ENCODE measurements at regions not wholly inside any gene's neighbourhood (a gene's known extent, or its start where the extent isn't known, plus 50 kb on each side); places are given as distances from the start of the nearest gene placed in this dataset.

- TF ChIP-seq, protein P1, sequence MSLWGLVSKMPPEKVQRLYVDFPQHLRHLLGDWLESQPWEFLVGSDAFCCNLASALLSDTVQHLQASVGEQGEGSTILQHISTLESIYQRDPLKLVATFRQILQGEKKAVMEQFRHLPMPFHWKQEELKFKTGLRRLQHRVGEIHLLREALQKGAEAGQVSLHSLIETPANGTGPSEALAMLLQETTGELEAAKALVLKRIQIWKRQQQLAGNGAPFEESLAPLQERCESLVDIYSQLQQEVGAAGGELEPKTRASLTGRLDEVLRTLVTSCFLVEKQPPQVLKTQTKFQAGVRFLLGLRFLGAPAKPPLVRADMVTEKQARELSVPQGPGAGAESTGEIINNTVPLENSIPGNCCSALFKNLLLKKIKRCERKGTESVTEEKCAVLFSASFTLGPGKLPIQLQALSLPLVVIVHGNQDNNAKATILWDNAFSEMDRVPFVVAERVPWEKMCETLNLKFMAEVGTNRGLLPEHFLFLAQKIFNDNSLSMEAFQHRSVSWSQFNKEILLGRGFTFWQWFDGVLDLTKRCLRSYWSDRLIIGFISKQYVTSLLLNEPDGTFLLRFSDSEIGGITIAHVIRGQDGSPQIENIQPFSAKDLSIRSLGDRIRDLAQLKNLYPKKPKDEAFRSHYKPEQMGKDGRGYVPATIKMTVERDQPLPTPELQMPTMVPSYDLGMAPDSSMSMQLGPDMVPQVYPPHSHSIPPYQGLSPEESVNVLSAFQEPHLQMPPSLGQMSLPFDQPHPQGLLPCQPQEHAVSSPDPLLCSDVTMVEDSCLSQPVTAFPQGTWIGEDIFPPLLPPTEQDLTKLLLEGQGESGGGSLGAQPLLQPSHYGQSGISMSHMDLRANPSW (CRISPR knock-in tag; conservative IDR thresholded peaks at IDR 0.05; ENCODE audit: low read depth), result no peak
Measured at GRCh38 chr5:167460449-167461020, 830.9 kb upstream of the WWC1 start (continued).

GRCh38 chr5:167463939-167464338 lies 827.5 kb upstream of the WWC1 start:
- ATAC-seq, result no peak

More at GRCh38 chr5:167463939-167464338, 827.5 kb upstream of the WWC1 start:
- Mint-ChIP-seq H3K4me3 (no peak overlapping the region), H3K27ac (no peak overlapping the region), H3K27me3 (ENCODE audit: low read depth) (no peaks in the 10 kb centered on the region), H3K36me3 (no peaks in the 10 kb centered on the region), H3K4me1 (no peaks in the 10 kb centered on the region), H3K9me3 (peaks cover 11% of the 10 kb centered on the region)
- TF ChIP-seq CREB1 (CRISPR knock-in tag; IDR thresholded peaks at IDR 0.05) (no peak), CDX4 (CRISPR knock-in tag; IDR thresholded peaks at IDR 0.05; ENCODE audit: borderline replicate concordance) (no peak), NR3C1 (CRISPR knock-in tag; conservative IDR thresholded peaks at IDR 0.05; ENCODE audit: low read depth) (no peak), SMAD3 (CRISPR knock-in tag; IDR thresholded peaks at IDR 0.05; ENCODE audit: borderline replicate concordance) (no peak), ZNF671 (CRISPR knock-in tag; IDR thresholded peaks at IDR 0.05) (no peak), CREM (CRISPR knock-in tag; IDR thresholded peaks at IDR 0.05) (no peak), ATF1 (CRISPR knock-in tag; IDR thresholded peaks at IDR 0.05) (no peak), JUN (CRISPR knock-in tag; IDR thresholded peaks at IDR 0.05) (no peak), MAX (CRISPR knock-in tag; IDR thresholded peaks at IDR 0.05) (no peak), ARID4B (CRISPR knock-in tag; IDR thresholded peaks at IDR 0.05; ENCODE audit: borderline replicate concordance) (no peak)
- TF ChIP-seq, protein P2, sequence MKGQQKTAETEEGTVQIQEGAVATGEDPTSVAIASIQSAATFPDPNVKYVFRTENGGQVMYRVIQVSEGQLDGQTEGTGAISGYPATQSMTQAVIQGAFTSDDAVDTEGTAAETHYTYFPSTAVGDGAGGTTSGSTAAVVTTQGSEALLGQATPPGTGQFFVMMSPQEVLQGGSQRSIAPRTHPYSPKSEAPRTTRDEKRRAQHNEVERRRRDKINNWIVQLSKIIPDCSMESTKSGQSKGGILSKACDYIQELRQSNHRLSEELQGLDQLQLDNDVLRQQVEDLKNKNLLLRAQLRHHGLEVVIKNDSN (CRISPR knock-in tag; IDR thresholded peaks at IDR 0.05), result no peak
- TF ChIP-seq, protein P3, sequence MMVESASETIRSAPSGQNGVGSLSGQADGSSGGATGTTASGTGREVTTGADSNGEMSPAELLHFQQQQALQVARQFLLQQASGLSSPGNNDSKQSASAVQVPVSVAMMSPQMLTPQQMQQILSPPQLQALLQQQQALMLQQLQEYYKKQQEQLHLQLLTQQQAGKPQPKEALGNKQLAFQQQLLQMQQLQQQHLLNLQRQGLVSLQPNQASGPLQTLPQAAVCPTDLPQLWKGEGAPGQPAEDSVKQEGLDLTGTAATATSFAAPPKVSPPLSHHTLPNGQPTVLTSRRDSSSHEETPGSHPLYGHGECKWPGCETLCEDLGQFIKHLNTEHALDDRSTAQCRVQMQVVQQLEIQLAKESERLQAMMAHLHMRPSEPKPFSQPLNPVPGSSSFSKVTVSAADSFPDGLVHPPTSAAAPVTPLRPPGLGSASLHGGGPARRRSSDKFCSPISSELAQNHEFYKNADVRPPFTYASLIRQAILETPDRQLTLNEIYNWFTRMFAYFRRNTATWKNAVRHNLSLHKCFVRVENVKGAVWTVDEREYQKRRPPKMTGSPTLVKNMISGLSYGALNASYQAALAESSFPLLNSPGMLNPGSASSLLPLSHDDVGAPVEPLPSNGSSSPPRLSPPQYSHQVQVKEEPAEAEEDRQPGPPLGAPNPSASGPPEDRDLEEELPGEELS (CRISPR knock-in tag; IDR thresholded peaks at IDR 0.05), result no peak
- DNase-seq (ENCODE audit: low spot score), result no peak
- ChIA-PET POLR2A (no interaction called here), CTCF (no interaction called here)
